ENCODE measurements at regions not wholly inside any gene's neighbourhood (a gene's known extent, or its start where the extent isn't known, plus 50 kb on each side); places are given as distances from the start of the nearest gene placed in this dataset.

GRCh38 chr6:14977747-14978382 is 268.0 kb upstream of the JARID2 start:
- RAD21 ChIA-PET (ENCODE audit: unreplicated experiment): no interaction called here
- H3K79me2 ChIP-seq (ENCODE audit: control insufficient read depth, insufficient read depth, low read length): no peaks in the 10 kb centered on the region
- DNase-seq (ENCODE audit: low read depth, low spot score) (no peak), ATAC-seq (no peak), FAIRE-seq (no peak)
- no peaks in the 10 kb centered on the region for H3K27me3 ChIP-seq (replicated peaks in 1 of 2; ENCODE audit: control insufficient read depth in 2 of 2, insufficient read depth in 2 of 2, low read length in 1 of 2)
- H3K4me2 ChIP-seq (ENCODE audit: control insufficient read depth, insufficient read depth): no peak overlapping the region
- H3K9me3 ChIP-seq (replicated peaks; ENCODE audit: control insufficient read depth, insufficient read depth, low read length): no peaks in the 10 kb centered on the region
- POLR2A ChIA-PET: no interaction called here
- SMC1A ChIA-PET (ENCODE audit: uncharacterized antibody, unreplicated experiment): interaction anchor here (1.0 to 1.1 kb wide), 2 partner anchors 18 to 70 kb away, joined by 3 to 4 read pairs; no protein-coding TSS in a partner anchor
- H3K27ac ChIP-seq (ENCODE audit: control insufficient read depth, insufficient read depth): no peak overlapping the region
- CTCF ChIA-PET: no interaction called here
- TF ChIP-seq SPI1 (IDR thresholded peaks at IDR 0.05; ENCODE audit: borderline replicate concordance, insufficient read depth, low read depth, low read length) (no peak), EZH2 (IDR thresholded peaks at IDR 0.05; ENCODE audit: borderline replicate concordance, control insufficient read depth, low read depth, low read length) (no peak), EGR1 (IDR thresholded peaks at IDR 0.05; ENCODE audit: borderline replicate concordance in 1 of 2, low read depth in 2 of 2, low read length in 2 of 2) (no peak), IKZF2 (IDR thresholded peaks at IDR 0.05) (no peak), WRNIP1 (IDR thresholded peaks at IDR 0.05; ENCODE audit: borderline replicate concordance, low read depth, low read length) (no peak)
- H4K20me1 ChIP-seq (ENCODE audit: control insufficient read depth, insufficient read depth): no peaks in the 10 kb centered on the region
- no peak overlapping the region for H3K4me3 ChIP-seq
- 93% methylated on average over 1 of the region's 1 CpG for WGBS (ENCODE audit: insufficient coverage, insufficient replicate concordance, low lambda C conversion rate, missing lambda C conversion rate)
- intact Hi-C loops (cut with micrococcal nuclease; ENCODE audit: unreplicated experiment) (no loop called here), in situ Hi-C loops (cut with MboI) (no loop called here)
- H3K36me3 ChIP-seq (ENCODE audit: control insufficient read depth in 2 of 2, insufficient read depth in 2 of 2, low read length in 1 of 2): no peaks in the 10 kb centered on the region
- H2AFZ ChIP-seq (ENCODE audit: control insufficient read depth, low read depth, low read length): no peak overlapping the region
- peaks cover 7% of the 10 kb centered on the region; the same call in 1 of the 2 replicates for H3K4me1 ChIP-seq (ENCODE audit: control insufficient read depth, insufficient read depth, low read length)
- no TSS peak for BruUV-seq (replicated peaks)
- no peak overlapping the region for H3K9ac ChIP-seq (ENCODE audit: control insufficient read depth, insufficient read depth, low read length)

DNA sequence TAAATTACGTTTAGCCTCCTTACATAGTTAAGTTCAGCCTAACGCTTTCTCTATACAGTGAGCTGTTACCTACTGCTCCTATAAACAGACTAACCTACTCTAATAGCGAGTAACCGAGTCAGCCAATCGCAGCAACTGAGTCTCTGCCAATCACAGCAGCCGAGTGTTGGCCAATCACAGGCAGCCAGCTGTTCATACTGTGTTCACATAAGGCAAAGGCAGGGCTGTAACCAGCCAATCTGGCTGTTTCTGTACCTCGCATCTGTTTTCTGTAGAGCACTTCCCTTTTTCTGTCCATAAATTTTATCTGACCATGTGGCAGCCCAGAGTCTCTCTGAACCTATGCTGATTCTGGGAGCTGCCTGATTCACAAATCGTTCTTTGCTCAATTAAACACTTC is 263.9 kb upstream of the JARID2 start:
- no peak overlapping the region for H2AFZ ChIP-seq (ENCODE audit: control insufficient read depth, low read depth, low read length)
- in situ Hi-C loops (cut with MboI) (no loop called here), intact Hi-C loops (cut with micrococcal nuclease; ENCODE audit: unreplicated experiment) (no loop called here)
- ATAC-seq: peak; percentile 54; the same call in 2 of the 3 replicates
- FAIRE-seq: no peak
- no peaks in the 10 kb centered on the region for H4K20me1 ChIP-seq (ENCODE audit: control insufficient read depth, insufficient read depth)
- H3K4me2 ChIP-seq (ENCODE audit: control insufficient read depth, insufficient read depth): no peak overlapping the region
- BruUV-seq (replicated peaks): no TSS peak
- no peaks in the 10 kb centered on the region for H3K79me2 ChIP-seq (ENCODE audit: control insufficient read depth, insufficient read depth, low read length)
- ChIA-PET CTCF (no interaction called here), RAD21 (ENCODE audit: unreplicated experiment) (no interaction called here), POLR2A (no interaction called here), SMC1A (ENCODE audit: uncharacterized antibody, unreplicated experiment) (interaction anchor here (1.9 kb wide), 1 partner anchor 19 kb away, joined by 5 read pairs; no protein-coding TSS in a partner anchor)
- H3K27ac ChIP-seq (ENCODE audit: control insufficient read depth, insufficient read depth): no peak overlapping the region
- no peaks in the 10 kb centered on the region for H3K27me3 ChIP-seq (replicated peaks in 1 of 2; ENCODE audit: control insufficient read depth in 2 of 2, insufficient read depth in 2 of 2, low read length in 1 of 2)
- WGBS (ENCODE audit: insufficient coverage, insufficient replicate concordance, low lambda C conversion rate, missing lambda C conversion rate): 48% methylated on average over 8 of the region's 8 CpGs
- TF ChIP-seq SPI1 (IDR thresholded peaks at IDR 0.05; ENCODE audit: borderline replicate concordance, insufficient read depth, low read depth, low read length) (peak; percentile 87), STAT1 (conservative IDR thresholded peaks at IDR 0.05) (no peak), HDAC6 (IDR thresholded peaks at IDR 0.05; ENCODE audit: unreplicated experiment) (no peak)
- H3K4me1 ChIP-seq (ENCODE audit: control insufficient read depth, insufficient read depth, low read length): no peaks in the 10 kb centered on the region
- no peak overlapping the region for H3K9ac ChIP-seq (ENCODE audit: control insufficient read depth, insufficient read depth, low read length)
- no peak for DNase-seq (ENCODE audit: low read depth, low spot score)
- no peaks in the 10 kb centered on the region for H3K9me3 ChIP-seq (replicated peaks; ENCODE audit: control insufficient read depth, insufficient read depth, low read length)
- H3K36me3 ChIP-seq (ENCODE audit: control insufficient read depth in 2 of 2, insufficient read depth in 2 of 2, low read length in 1 of 2): no peaks in the 10 kb centered on the region
- no peak overlapping the region for H3K4me3 ChIP-seq

Data from GM12878 (cell line).